ENCODE measurements at regions not wholly inside any gene's neighbourhood (a gene's known extent, or its start where the extent isn't known, plus 50 kb on each side); places are given as distances from the start of the nearest gene placed in this dataset.

- TF ChIP-seq, protein P1, sequence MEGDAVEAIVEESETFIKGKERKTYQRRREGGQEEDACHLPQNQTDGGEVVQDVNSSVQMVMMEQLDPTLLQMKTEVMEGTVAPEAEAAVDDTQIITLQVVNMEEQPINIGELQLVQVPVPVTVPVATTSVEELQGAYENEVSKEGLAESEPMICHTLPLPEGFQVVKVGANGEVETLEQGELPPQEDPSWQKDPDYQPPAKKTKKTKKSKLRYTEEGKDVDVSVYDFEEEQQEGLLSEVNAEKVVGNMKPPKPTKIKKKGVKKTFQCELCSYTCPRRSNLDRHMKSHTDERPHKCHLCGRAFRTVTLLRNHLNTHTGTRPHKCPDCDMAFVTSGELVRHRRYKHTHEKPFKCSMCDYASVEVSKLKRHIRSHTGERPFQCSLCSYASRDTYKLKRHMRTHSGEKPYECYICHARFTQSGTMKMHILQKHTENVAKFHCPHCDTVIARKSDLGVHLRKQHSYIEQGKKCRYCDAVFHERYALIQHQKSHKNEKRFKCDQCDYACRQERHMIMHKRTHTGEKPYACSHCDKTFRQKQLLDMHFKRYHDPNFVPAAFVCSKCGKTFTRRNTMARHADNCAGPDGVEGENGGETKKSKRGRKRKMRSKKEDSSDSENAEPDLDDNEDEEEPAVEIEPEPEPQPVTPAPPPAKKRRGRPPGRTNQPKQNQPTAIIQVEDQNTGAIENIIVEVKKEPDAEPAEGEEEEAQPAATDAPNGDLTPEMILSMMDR (IDR thresholded peaks at IDR 0.05): no peak
- H3K9me3 Mint-ChIP-seq: no peaks in the 10 kb centered on the region
- no peak overlapping the region for H3K27ac Mint-ChIP-seq
- H3K4me1 Mint-ChIP-seq: no peaks in the 10 kb centered on the region
- no peaks in the 10 kb centered on the region for H3K27me3 Mint-ChIP-seq
- intact Hi-C loops (cut with micrococcal nuclease): no loop called here
- no peak for DNase-seq
- ATAC-seq (ENCODE audit: low read depth): no peak
- ChIA-PET POLR2A (no interaction called here), CTCF (no interaction called here)
- no peak overlapping the region for H3K4me3 Mint-ChIP-seq
- no peaks in the 10 kb centered on the region for H3K36me3 Mint-ChIP-seq (ENCODE audit: low read depth)
Measured at GRCh38 chr15:61381501-61381900, 152.4 kb upstream of the RORA start.

DNA sequence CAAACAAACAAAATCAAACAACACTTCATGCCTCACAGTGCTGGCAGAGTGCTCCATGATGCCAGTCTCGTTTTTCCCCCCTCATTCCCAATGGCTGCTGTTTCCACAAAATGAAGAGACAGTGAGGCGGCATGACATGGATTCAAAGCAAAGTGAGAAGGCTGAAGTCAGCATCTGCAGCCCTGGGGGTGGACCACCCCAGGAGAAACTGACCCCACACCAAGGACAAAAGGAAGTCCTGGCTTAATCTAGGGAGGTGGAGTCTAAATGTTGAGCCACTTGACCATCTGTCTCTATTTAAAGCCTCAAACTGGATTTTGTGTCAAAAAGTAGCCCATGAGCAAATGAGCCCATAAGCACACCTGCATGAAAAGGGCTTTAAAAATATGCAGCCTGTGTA, 151.2 kb upstream of the RORA start:
- H3K36me3 Mint-ChIP-seq (ENCODE audit: low read depth): no peaks in the 10 kb centered on the region
- TF ChIP-seq, protein P1 (IDR thresholded peaks at IDR 0.05): no peak
- no peaks in the 10 kb centered on the region for H3K27me3 Mint-ChIP-seq
- H3K27ac Mint-ChIP-seq: no peak overlapping the region
- intact Hi-C loops (cut with micrococcal nuclease): no loop called here
- no peak for DNase-seq
- H3K4me3 Mint-ChIP-seq: no peak overlapping the region
- no peaks in the 10 kb centered on the region for H3K4me1 Mint-ChIP-seq
- no peak for ATAC-seq (ENCODE audit: low read depth)
- ChIA-PET CTCF (no interaction called here), POLR2A (no interaction called here)
- no peaks in the 10 kb centered on the region for H3K9me3 Mint-ChIP-seq

GRCh38 chr15:61379005-61379404, 149.9 kb upstream of the RORA start:
- ChIA-PET CTCF (no interaction called here), POLR2A (no interaction called here)
- H3K27me3 Mint-ChIP-seq: no peaks in the 10 kb centered on the region
- no peak for DNase-seq
- intact Hi-C loops (cut with micrococcal nuclease): no loop called here
- TF ChIP-seq, protein P1 (IDR thresholded peaks at IDR 0.05): no peak
- H3K4me1 Mint-ChIP-seq: no peaks in the 10 kb centered on the region
- no peak overlapping the region for H3K4me3 Mint-ChIP-seq
- H3K36me3 Mint-ChIP-seq (ENCODE audit: low read depth): no peaks in the 10 kb centered on the region
- no peak overlapping the region for H3K27ac Mint-ChIP-seq
- no peak for ATAC-seq (ENCODE audit: low read depth)
- no peaks in the 10 kb centered on the region for H3K9me3 Mint-ChIP-seq

DNA sequence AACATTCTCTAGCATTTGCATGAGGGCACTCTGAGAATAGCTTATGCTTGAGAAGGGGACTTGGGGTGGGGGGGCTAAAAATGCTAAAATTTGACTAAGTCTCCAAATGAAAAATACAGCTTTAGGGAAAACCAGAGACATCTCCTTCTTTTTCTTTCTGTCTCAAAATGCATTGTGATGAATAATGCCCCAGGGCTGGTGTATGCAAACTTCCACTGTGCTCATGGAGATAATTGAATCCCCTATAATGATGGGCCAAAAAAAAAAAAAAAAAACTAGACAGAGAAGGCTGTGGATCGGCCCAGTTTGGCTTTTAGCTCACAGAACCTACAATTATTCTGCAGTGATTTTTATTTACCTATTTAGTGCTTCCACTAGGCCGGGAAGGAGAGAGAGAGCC, 147.9 kb upstream of the RORA start:
- ChIA-PET POLR2A (no interaction called here), CTCF (no interaction called here)
- Mint-ChIP-seq H3K9me3 (peaks cover 2% of the 10 kb centered on the region), H3K27ac (no peak overlapping the region), H3K36me3 (ENCODE audit: low read depth) (no peaks in the 10 kb centered on the region), H3K27me3 (no peaks in the 10 kb centered on the region), H3K4me3 (no peak overlapping the region), H3K4me1 (no peaks in the 10 kb centered on the region)
- TF ChIP-seq, protein P1 (IDR thresholded peaks at IDR 0.05): no peak
- ATAC-seq (ENCODE audit: low read depth): no peak
- DNase-seq: no peak
- intact Hi-C loops (cut with micrococcal nuclease): no loop called here

GRCh38 chr15:61376516-61376915, 147.4 kb upstream of the RORA start:
- ATAC-seq (ENCODE audit: low read depth) (no peak), DNase-seq (no peak)
- no peak overlapping the region for H3K4me3 Mint-ChIP-seq
- intact Hi-C loops (cut with micrococcal nuclease): no loop called here
- POLR2A ChIA-PET: no interaction called here
- no peak overlapping the region for H3K27ac Mint-ChIP-seq
- peaks cover 2% of the 10 kb centered on the region for H3K9me3 Mint-ChIP-seq
- no peaks in the 10 kb centered on the region for H3K4me1 Mint-ChIP-seq
- H3K27me3 Mint-ChIP-seq: no peaks in the 10 kb centered on the region
- TF ChIP-seq, protein P1 (IDR thresholded peaks at IDR 0.05): no peak
- no peaks in the 10 kb centered on the region for H3K36me3 Mint-ChIP-seq (ENCODE audit: low read depth)
- CTCF ChIA-PET: no interaction called here

Measured in activated B cell treated with CpG ODN at 0.5 μM for 24 hours (primary cell).